Nephron (organoid): ENCODE measurements at regions not wholly inside any gene's neighbourhood (a gene's known extent, or its start where the extent isn't known, plus 50 kb on each side); places are given as distances from the start of the nearest gene placed in this dataset.
"Not testable (repeated sequence)": the region's sequence is repeated elsewhere in the genome, so short reads cannot be mapped to it uniquely, and the experiment has no call there.

Experiments used
- H3K27ac Mint-ChIP-seq, 3 experiments: 2 replicates each; pipeline ENCODE4 v1.8.0; 2020; ENCODE audit warnings: mixed read lengths in 3 of 3, mild to moderate bottlenecking in 2 of 3, moderate library complexity in 1 of 3
- H3K27me3 Mint-ChIP-seq: 2 replicates; pipeline ENCODE4 v1.8.0; 2021; ENCODE audit warnings: low read depth, mild to moderate bottlenecking, moderate library complexity, mixed read lengths
- H3K36me3 Mint-ChIP-seq: 2 replicates; pipeline ENCODE4 v1.8.0; 2020; ENCODE audit warnings: low read depth, mixed read lengths
- H3K4me1 Mint-ChIP-seq: 2 replicates; pipeline ENCODE4 v1.8.0; 2020; ENCODE audit warnings: mixed read lengths
- H3K4me3 Mint-ChIP-seq, 3 experiments: 2 replicates each; pipeline ENCODE4 v1.8.0; 2020; ENCODE audit warnings: mild to moderate bottlenecking in 3 of 3, mixed read lengths in 3 of 3, moderate library complexity in 2 of 3
- H3K9me3 Mint-ChIP-seq: 2 replicates; pipeline ENCODE4 v1.8.0; 2020; ENCODE audit warnings: mixed read lengths
- TF ChIP-seq, protein P1 (sequence below), 3 experiments: fragments of 200-600 bp; sonication (generic); IDR thresholded peaks; one replicate each; pipeline ENCODE4 v1.5.0; 2021; ENCODE audit warnings: antibody characterized with exemption in 3 of 3; ENCODE audit not compliant: unreplicated experiment in 3 of 3

DNA sequence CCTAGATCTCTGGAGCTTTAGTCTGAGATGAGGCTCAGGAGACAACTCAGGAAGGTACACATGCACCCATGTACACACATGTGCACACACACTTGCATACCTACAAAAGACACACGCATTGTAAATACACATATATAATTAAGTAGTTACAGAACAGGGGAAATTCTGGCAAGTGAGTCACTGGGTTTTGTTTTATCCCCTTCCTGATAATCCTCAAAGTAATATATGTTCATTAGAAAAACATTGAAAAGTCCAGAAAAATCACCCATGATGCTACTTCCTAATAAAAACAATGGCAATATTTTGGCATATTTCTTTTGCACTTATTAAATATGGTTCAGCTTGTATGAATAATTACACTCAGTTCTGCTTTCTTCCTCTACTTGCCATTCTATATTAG lies 115.3 kb upstream of the ECI2 start:
- TF ChIP-seq, protein P1, sequence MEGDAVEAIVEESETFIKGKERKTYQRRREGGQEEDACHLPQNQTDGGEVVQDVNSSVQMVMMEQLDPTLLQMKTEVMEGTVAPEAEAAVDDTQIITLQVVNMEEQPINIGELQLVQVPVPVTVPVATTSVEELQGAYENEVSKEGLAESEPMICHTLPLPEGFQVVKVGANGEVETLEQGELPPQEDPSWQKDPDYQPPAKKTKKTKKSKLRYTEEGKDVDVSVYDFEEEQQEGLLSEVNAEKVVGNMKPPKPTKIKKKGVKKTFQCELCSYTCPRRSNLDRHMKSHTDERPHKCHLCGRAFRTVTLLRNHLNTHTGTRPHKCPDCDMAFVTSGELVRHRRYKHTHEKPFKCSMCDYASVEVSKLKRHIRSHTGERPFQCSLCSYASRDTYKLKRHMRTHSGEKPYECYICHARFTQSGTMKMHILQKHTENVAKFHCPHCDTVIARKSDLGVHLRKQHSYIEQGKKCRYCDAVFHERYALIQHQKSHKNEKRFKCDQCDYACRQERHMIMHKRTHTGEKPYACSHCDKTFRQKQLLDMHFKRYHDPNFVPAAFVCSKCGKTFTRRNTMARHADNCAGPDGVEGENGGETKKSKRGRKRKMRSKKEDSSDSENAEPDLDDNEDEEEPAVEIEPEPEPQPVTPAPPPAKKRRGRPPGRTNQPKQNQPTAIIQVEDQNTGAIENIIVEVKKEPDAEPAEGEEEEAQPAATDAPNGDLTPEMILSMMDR (IDR thresholded peaks at IDR 0.05; ENCODE audit: unreplicated experiment in 3 of 3) = no peak
- Mint-ChIP-seq H3K27ac (no peak overlapping the region), H3K27me3 (peaks cover 8% of the 10 kb centered on the region), H3K36me3 (no peaks in the 10 kb centered on the region), H3K4me3 (no peak overlapping the region), H3K9me3 (peaks cover 12% of the 10 kb centered on the region), H3K4me1 (peaks cover 7% of the 10 kb centered on the region)

DNA sequence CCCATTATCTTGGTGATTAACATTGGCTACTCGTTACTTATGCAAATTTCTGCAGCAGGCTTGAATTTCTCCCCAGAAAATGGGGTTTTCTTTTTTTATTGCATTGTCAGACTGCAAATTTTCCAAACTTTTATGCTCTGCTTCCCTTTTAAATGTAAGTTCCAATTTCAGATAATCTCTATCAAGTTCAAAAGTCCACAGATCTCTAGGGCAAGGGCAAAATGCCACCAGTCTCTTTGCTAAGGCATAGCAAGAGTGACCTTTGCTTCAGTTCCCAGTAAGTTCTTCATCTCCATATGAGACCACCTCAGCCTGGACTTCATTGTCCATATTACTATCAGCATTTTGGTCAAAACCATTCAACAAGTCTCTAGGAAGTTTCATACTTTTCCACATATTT lies 108.5 kb upstream of the ECI2 start:
- Mint-ChIP-seq H3K9me3 (peaks cover 44% of the 10 kb centered on the region), H3K36me3 (peaks cover 13% of the 10 kb centered on the region)
- not testable (repeated sequence) for H3K27ac Mint-ChIP-seq, H3K4me1 Mint-ChIP-seq, H3K27me3 Mint-ChIP-seq, H3K4me3 Mint-ChIP-seq

DNA sequence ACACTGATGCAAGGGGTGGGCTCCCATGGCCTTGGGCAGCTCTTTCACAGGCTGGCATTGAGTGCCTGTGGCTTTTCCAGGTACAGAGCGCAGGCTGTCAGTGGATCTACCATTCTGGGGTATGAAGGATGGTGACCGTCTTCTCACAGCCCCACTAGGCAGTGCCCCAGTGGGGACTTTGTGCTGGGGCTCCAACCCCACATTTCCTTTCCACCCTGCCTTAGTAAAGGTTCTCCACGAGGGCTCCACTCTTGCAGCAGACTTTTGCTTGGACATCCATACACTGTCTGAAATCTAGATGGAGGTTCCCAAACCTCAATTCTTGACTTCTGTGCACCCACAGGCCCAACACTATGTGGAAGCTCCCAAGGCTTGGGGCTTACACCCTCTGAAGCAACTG lies 107.9 kb upstream of the ECI2 start:
- H3K4me1 Mint-ChIP-seq = no peaks in the 10 kb centered on the region
- H3K27me3 Mint-ChIP-seq = no peaks in the 10 kb centered on the region
- H3K27ac Mint-ChIP-seq = no peak overlapping the region
- H3K9me3 Mint-ChIP-seq = peaks cover 40% of the 10 kb centered on the region
- TF ChIP-seq, protein P1 (IDR thresholded peaks at IDR 0.05; ENCODE audit: unreplicated experiment in 3 of 3) = no peak
- H3K36me3 Mint-ChIP-seq = peaks cover 13% of the 10 kb centered on the region
- no peak overlapping the region for H3K4me3 Mint-ChIP-seq

DNA sequence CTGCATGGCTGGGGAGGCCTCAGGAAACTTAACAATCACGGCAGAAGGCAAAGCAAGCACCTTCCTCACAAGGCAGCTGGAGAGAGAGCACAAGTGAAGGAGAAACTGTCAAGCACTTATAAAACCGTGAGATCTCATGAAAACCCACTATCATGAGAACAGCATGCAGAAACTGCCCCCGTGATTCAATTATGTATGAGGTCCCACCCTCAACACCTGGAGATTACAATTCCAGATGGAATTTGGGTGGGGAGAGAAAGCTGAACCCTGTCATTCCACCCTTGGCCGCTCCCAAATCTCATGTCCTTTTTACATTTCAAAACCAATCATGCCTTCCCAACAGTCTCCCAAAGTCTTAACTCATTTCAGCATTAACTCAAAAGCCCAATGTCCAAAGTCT lies 107.2 kb upstream of the ECI2 start:
- Mint-ChIP-seq H3K4me1 (no peaks in the 10 kb centered on the region), H3K27me3 (no peaks in the 10 kb centered on the region), H3K4me3 (no peak overlapping the region), H3K9me3 (peaks cover 38% of the 10 kb centered on the region), H3K36me3 (peaks cover 13% of the 10 kb centered on the region), H3K27ac (no peak overlapping the region)
- TF ChIP-seq, protein P1 (IDR thresholded peaks at IDR 0.05; ENCODE audit: unreplicated experiment in 3 of 3) = no peak

DNA sequence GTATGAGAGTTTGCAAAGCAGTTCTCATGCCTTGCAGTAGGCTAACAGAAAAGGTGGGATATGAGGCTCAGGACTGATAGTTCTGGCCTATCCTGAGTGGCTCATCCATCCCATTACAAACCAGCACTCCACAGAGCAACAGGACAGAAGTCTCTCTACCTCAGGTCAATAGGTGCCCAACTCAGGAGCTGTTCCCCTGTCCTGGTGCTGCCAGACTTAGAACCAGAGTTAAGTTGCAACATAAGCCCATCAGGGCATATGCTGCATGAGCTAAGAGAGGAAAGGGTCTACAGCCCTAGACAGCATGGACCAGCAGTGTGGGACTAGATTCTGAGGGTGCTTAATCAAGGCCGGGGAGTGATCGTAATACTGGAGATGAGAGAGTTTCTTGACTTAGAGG lies 104.8 kb upstream of the ECI2 start:
- H3K27ac Mint-ChIP-seq = no peak overlapping the region
- H3K36me3 Mint-ChIP-seq = peaks cover 13% of the 10 kb centered on the region
- H3K4me3 Mint-ChIP-seq = no peak overlapping the region
- peaks cover 29% of the 10 kb centered on the region for H3K9me3 Mint-ChIP-seq
- H3K27me3 Mint-ChIP-seq = no peaks in the 10 kb centered on the region
- TF ChIP-seq, protein P1 (IDR thresholded peaks at IDR 0.05; ENCODE audit: unreplicated experiment in 3 of 3) = no peak
- no peaks in the 10 kb centered on the region for H3K4me1 Mint-ChIP-seq

DNA sequence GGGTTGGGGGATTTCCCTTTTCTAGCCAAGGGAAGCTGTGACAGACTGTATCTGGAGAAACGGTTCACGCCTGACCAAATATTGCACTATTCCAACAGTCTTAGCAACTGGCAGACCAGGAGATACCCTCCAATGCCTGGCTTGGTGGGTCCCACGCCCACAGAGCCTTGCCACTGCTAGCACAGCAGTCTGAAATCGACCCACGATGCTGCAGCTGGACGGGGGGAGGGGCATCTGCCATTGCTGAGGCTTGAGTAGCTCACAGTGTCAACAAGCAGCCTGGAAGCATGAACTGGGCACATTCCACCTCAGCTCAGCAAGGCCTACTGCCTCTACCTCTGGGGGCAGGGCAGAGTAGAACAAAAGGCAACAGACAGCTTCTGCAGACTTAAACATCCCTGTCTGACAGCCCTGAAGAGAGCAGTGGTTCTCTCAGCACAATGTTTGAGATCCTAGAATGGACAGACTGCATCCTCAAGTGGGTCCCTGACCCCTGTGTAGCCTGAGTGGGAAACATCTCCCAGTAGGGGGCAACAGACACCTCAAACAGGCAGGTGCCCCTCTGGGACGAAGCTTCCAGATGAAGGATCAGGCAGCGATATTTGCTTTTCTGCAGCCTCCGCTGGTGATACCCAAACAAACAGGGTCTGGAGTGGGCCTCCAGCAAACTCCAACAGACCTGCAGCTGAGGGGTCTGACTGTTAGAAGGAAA lies 89.9 kb upstream of the ECI2 start:
- Mint-ChIP-seq H3K9me3 (peaks cover 10% of the 10 kb centered on the region), H3K36me3 (no peaks in the 10 kb centered on the region)

More for the DNA sequence above, 89.9 kb upstream of the ECI2 start:
- Mint-ChIP-seq H3K4me3 (no peak overlapping the region), H3K27me3 (peaks cover 5% of the 10 kb centered on the region), H3K4me1 (peaks cover 5% of the 10 kb centered on the region), H3K27ac (peak overlapping the region in 1 of 3 experiments; percentile 62)
- TF ChIP-seq, protein P1 (IDR thresholded peaks at IDR 0.05; ENCODE audit: unreplicated experiment in 3 of 3) = no peak
